Trophoblast cell (in vitro differentiated cells and primary cell): ENCODE measurements at regions not wholly inside any gene's neighbourhood (a gene's known extent, or its start where the extent isn't known, plus 50 kb on each side); places are given as distances from the start of the nearest gene placed in this dataset.

Source experiments
- DNase-seq, 2 donors: peaks; one replicate each; pipeline ENCODE4 v3.0.0-alpha.2; 2016
- H2AFZ ChIP-seq: 2 replicates; pipeline ENCODE4 v1.6.1; 2013; ENCODE audit warnings: low read length, moderate library complexity, mild to moderate bottlenecking; ENCODE audit not compliant: insufficient read depth, poor library complexity
- H2AK5ac ChIP-seq: 2 replicates; pipeline ENCODE4 v1.6.1; 2013; ENCODE audit warnings: mild to moderate bottlenecking, low read length
- H2BK120ac ChIP-seq: 2 replicates; pipeline ENCODE4 v1.6.1; 2013; ENCODE audit warnings: low read length, mild to moderate bottlenecking, moderate library complexity; ENCODE audit not compliant: insufficient read depth, poor library complexity
- H2BK12ac ChIP-seq: 2 replicates; pipeline ENCODE4 v1.6.1; 2013; ENCODE audit warnings: mild to moderate bottlenecking, low read length, moderate library complexity
- H2BK5ac ChIP-seq: 2 replicates; pipeline ENCODE4 v1.6.1; 2013; ENCODE audit warnings: low read length, low read depth, moderate library complexity, mild to moderate bottlenecking; ENCODE audit not compliant: poor library complexity
- H3K14ac ChIP-seq: 2 replicates; pipeline ENCODE4 v1.6.1; 2013; ENCODE audit warnings: mild to moderate bottlenecking, low read length
- H3K18ac ChIP-seq: 2 replicates; pipeline ENCODE4 v1.6.1; 2013; ENCODE audit warnings: mild to moderate bottlenecking, low read length
- H3K23ac ChIP-seq: 2 replicates; pipeline ENCODE4 v1.6.1; 2013; ENCODE audit warnings: low read length
- H3K27ac ChIP-seq: 2 replicates; pipeline ENCODE4 v1.5.1; 2013; ENCODE audit warnings: low read depth, mild to moderate bottlenecking, inconsistent platforms, low read length, moderate library complexity
- H3K27me3 ChIP-seq: 2 replicates; pipeline ENCODE4 v1.6.1; 2013; ENCODE audit warnings: inconsistent platforms, mild to moderate bottlenecking, low read length, moderate library complexity; ENCODE audit not compliant: insufficient read depth
- H3K36me3 ChIP-seq, 2 experiments: 1 replicate in 1 of 2; 2 replicates in 1 of 2; pipeline ENCODE4 v1.6.1; 2013; ENCODE audit warnings: low read length in 2 of 2, mild to moderate bottlenecking in 2 of 2, moderate library complexity in 1 of 2; ENCODE audit not compliant: insufficient read depth in 2 of 2, control insufficient read depth in 1 of 2
- H3K4ac ChIP-seq: 2 replicates; pipeline ENCODE4 v1.6.1; 2013; ENCODE audit warnings: low read depth, mild to moderate bottlenecking, low read length, moderate library complexity
- H3K4me1 ChIP-seq, 2 experiments: 1 replicate in 1 of 2; 2 replicates in 1 of 2; pipeline ENCODE4 v1.6.1; 2013; ENCODE audit warnings: low read length in 2 of 2, mild to moderate bottlenecking in 2 of 2, moderate library complexity in 1 of 2; ENCODE audit not compliant: insufficient read depth in 2 of 2, control insufficient read depth in 1 of 2
- H3K4me2 ChIP-seq: 2 replicates; pipeline ENCODE4 v1.6.1; 2013; ENCODE audit warnings: inconsistent platforms, mild to moderate bottlenecking, low read length, moderate library complexity
- H3K4me3 ChIP-seq: 2 replicates; pipeline ENCODE4 v1.5.1; 2013; ENCODE audit warnings: mild to moderate bottlenecking, low read depth, low read length, inconsistent platforms
- H3K79me1 ChIP-seq: one replicate; pipeline ENCODE4 v1.6.1; 2013; ENCODE audit warnings: low read length
- H3K79me2 ChIP-seq: 2 replicates; pipeline ENCODE4 v1.6.1; 2013; ENCODE audit warnings: low read length, mild to moderate bottlenecking; ENCODE audit not compliant: control insufficient read depth, insufficient read depth, poor library complexity
- H3K9ac ChIP-seq: 2 replicates; pipeline ENCODE4 v1.6.1; 2013; ENCODE audit warnings: mild to moderate bottlenecking, low read length
- H3K9me3 ChIP-seq: 2 replicates; pipeline ENCODE4 v1.6.1; 2013; ENCODE audit warnings: low read depth, mild to moderate bottlenecking, control low read depth, inconsistent platforms, low read length; ENCODE audit not compliant: insufficient read depth
- H4K12ac ChIP-seq: 2 replicates; pipeline ENCODE4 v1.6.1; 2013; ENCODE audit warnings: low read depth, mild to moderate bottlenecking, low read length, moderate library complexity
- H4K8ac ChIP-seq: 2 replicates; pipeline ENCODE4 v1.6.1; 2013; ENCODE audit warnings: low read depth, mild to moderate bottlenecking, low read length, moderate library complexity
- H4K91ac ChIP-seq: one replicate; pipeline ENCODE4 v1.6.1; 2013; ENCODE audit warnings: low read depth, mild to moderate bottlenecking, low read length, moderate library complexity
- WGBS: extraction: QIAGEN DNeasy Blood & Tissue Kit; methylation state at CpG from one replicate; pipeline ENCODE4 v1.1.7; 2013; ENCODE audit warnings: missing lambda C conversion rate; ENCODE audit not compliant: insufficient read length, insufficient coverage; ENCODE audit errors: extremely low coverage; 5-methylcytosine and 5-hydroxymethylcytosine counted together

DNA sequence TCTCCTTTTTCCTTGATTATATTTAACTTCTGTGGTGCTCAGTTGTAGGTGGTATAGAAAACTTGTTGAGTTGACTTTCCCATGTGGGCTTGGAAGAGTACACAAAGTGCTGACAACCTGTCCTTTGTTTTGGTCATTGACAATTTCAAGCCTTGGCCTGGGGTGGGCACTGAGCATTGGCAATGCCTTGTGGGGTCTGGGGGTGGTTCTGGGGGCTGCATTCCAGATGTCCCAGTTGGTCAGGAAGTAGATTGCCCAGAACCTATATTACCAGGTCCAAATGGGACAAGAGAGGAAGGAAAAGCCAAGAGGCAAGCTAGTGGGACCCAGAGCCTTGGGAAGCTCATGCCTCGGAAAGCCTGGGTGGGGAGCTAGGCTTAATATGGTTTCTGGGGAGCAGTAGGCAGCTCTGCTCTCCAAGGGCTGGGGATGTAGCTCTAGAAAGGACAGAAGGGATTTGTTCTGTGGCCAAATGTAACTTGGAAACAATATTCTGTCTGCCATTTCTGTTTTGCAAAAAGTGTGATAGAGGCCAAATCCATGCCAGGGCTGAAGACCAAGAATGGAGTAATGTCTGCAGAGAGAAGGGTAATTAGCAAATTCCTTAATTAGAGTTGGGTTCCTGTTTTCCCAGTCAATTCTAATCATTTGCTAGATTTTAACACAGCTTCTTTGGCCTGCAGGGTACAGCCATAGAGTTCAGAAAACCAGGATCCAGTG, 87.4 kb downstream of the SLC4A3 start:
- no peak overlapping the region for H3K4ac ChIP-seq
- no peak overlapping the region for H3K4me3 ChIP-seq
- no peak overlapping the region for H2BK120ac ChIP-seq
- no peak overlapping the region for H3K4me2 ChIP-seq
- no peaks in the 10 kb centered on the region for H3K27me3 ChIP-seq
- H3K4me1 ChIP-seq, result no peaks in the 10 kb centered on the region
- DNase-seq, result no peak
- H3K79me2 ChIP-seq, result no peaks in the 10 kb centered on the region
- H4K91ac ChIP-seq, result no peak overlapping the region
- no peak overlapping the region for H4K8ac ChIP-seq
- no peaks in the 10 kb centered on the region for H3K79me1 ChIP-seq
- H3K14ac ChIP-seq, result no peak overlapping the region
- no peak overlapping the region for H3K18ac ChIP-seq
- H3K27ac ChIP-seq, result no peak overlapping the region
- no peak overlapping the region for H2BK12ac ChIP-seq
- no peak overlapping the region for H3K9ac ChIP-seq
- H3K9me3 ChIP-seq, result no peaks in the 10 kb centered on the region
- H2AK5ac ChIP-seq, result no peak overlapping the region
- no peak overlapping the region for H4K12ac ChIP-seq
- no peak overlapping the region for H2BK5ac ChIP-seq
- no CpG with 5 or more reads among the region's 1 CpG for WGBS
- H2AFZ ChIP-seq, result no peak overlapping the region
- H3K36me3 ChIP-seq, result no peaks in the 10 kb centered on the region
- no peak overlapping the region for H3K23ac ChIP-seq

DNA sequence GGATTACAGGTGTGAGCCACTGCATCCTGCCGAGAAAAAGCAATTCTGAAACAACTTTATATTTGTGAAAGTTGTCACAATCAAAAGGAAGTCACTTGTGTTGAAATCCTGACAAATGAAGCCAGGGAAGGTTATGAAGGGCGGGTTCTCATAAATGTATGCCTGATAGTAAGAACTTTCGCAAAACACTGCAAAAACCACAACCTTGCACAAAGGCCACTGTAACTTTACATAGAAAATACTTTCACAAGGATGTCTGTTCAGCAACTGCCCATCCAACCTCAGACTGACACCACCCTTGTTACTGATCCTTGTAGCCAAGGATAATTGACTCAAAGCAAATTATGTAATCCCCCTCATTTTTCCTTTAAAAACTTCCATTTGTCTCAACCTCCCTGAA, 90.6 kb downstream of the SLC4A3 start:
- no CpG with 5 or more reads among the region's 3 CpGs for WGBS

DNA sequence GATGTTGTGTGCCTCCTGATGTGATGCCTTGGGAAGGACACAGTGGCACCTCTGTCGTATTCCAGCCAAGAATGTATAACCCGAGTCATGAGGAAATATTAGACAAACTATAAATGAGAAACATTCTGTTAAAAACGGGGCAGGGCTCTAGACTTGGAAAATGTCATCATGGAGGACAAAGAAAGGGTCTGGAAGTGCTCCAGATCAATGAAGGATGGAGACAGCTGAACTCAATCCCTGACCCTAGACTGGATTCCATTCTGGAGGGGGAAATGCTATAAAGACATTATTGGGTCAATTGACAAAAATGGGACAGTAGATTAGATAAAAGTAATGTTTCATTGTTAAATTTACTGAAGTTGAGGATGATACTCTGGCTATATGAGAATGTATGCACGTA, 92.1 kb downstream of the SLC4A3 start:
- Histone ChIP-seq H3K4me3 (no peak overlapping the region), H3K9me3 (no peaks in the 10 kb centered on the region), H3K27ac (no peak overlapping the region), H4K8ac (no peak overlapping the region), H3K4me2 (no peak overlapping the region), H4K91ac (no peak overlapping the region), H2BK5ac (no peak overlapping the region), H3K79me1 (no peaks in the 10 kb centered on the region), H3K23ac (no peak overlapping the region), H3K36me3 (no peaks in the 10 kb centered on the region), H2AFZ (no peak overlapping the region), H3K27me3 (no peaks in the 10 kb centered on the region), H2AK5ac (no peak overlapping the region), H3K9ac (no peak overlapping the region), H3K4ac (no peak overlapping the region), H3K79me2 (no peaks in the 10 kb centered on the region), H3K18ac (no peak overlapping the region), H2BK12ac (no peak overlapping the region), H3K4me1 (no peaks in the 10 kb centered on the region), H3K14ac (no peak overlapping the region), H2BK120ac (no peak overlapping the region), H4K12ac (no peak overlapping the region)
- DNase-seq, result no peak
- WGBS, result no CpG with 5 or more reads among the region's 4 CpGs

More for the DNA sequence above, 90.6 kb downstream of the SLC4A3 start:
- H3K4ac ChIP-seq, result no peak overlapping the region
- no peaks in the 10 kb centered on the region for H3K27me3 ChIP-seq
- H3K27ac ChIP-seq, result no peak overlapping the region
- H3K4me2 ChIP-seq, result no peak overlapping the region
- DNase-seq, result no peak
- no peaks in the 10 kb centered on the region for H3K4me1 ChIP-seq
- H2BK5ac ChIP-seq, result no peak overlapping the region
- H4K12ac ChIP-seq, result no peak overlapping the region
- no peak overlapping the region for H2BK120ac ChIP-seq
- H3K36me3 ChIP-seq, result no peaks in the 10 kb centered on the region
- no peak overlapping the region for H2BK12ac ChIP-seq
- H2AK5ac ChIP-seq, result no peak overlapping the region
- H2AFZ ChIP-seq, result no peak overlapping the region
- no peak overlapping the region for H4K91ac ChIP-seq
- H3K9ac ChIP-seq, result no peak overlapping the region
- no peaks in the 10 kb centered on the region for H3K79me2 ChIP-seq
- H3K9me3 ChIP-seq, result no peaks in the 10 kb centered on the region
- H3K23ac ChIP-seq, result no peak overlapping the region
- no peak overlapping the region for H3K14ac ChIP-seq
- no peaks in the 10 kb centered on the region for H3K79me1 ChIP-seq
- H4K8ac ChIP-seq, result no peak overlapping the region
- H3K18ac ChIP-seq, result no peak overlapping the region
- no peak overlapping the region for H3K4me3 ChIP-seq

DNA sequence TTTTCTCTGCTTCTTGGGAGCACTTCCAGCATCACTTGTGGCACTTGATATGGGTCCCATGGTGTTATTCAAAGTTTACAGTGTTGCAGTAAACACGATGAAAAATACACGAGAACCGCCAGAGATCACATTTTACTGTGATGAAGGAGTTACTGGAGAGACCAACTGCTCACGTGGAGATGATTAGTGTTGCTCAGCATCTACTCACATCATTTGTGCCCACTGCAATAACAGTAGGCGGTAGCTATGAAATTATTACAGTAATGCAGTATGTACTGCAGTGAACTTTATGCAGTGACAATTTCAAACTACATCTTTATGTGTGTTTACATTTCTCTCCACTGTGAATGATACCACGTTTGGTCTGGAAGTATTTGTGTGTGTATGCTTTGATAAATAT, 93.5 kb downstream of the SLC4A3 start:
- H3K4me3 ChIP-seq, result no peak overlapping the region
- no peaks in the 10 kb centered on the region for H3K27me3 ChIP-seq
- H2BK120ac ChIP-seq, result no peak overlapping the region
- H3K23ac ChIP-seq, result no peak overlapping the region
- H3K36me3 ChIP-seq, result no peaks in the 10 kb centered on the region
- no peak overlapping the region for H3K18ac ChIP-seq
- no peak overlapping the region for H3K4me2 ChIP-seq
- no peak overlapping the region for H2BK12ac ChIP-seq
- no peak overlapping the region for H4K8ac ChIP-seq
- no peak overlapping the region for H2AK5ac ChIP-seq
- no CpG with 5 or more reads among the region's 6 CpGs for WGBS
- H4K12ac ChIP-seq, result no peak overlapping the region
- no peak overlapping the region for H3K9ac ChIP-seq
- no peak overlapping the region for H2BK5ac ChIP-seq
- H3K9me3 ChIP-seq, result no peaks in the 10 kb centered on the region
- no peak overlapping the region for H2AFZ ChIP-seq
- no peak overlapping the region for H4K91ac ChIP-seq
- no peaks in the 10 kb centered on the region for H3K79me1 ChIP-seq
- no peak overlapping the region for H3K4ac ChIP-seq
- no peaks in the 10 kb centered on the region for H3K79me2 ChIP-seq
- H3K4me1 ChIP-seq, result no peaks in the 10 kb centered on the region
- DNase-seq, result no peak
- no peak overlapping the region for H3K14ac ChIP-seq
- H3K27ac ChIP-seq, result no peak overlapping the region
